Activated CD4-positive, alpha-beta T cell treated with anti-CD3 and anti-CD28 coated beads for 36 hours (primary cell): ENCODE measurements at regions not wholly inside any gene's neighbourhood (a gene's known extent, or its start where the extent isn't known, plus 50 kb on each side); places are given as distances from the start of the nearest gene placed in this dataset.

Experiments
- ATAC-seq: fragments of 200-7000 bp; cut with Tn5 transposase; one replicate; pipeline ENCODE4 v1.10.0; 2021; ENCODE audit warnings: mild to moderate bottlenecking, moderate library complexity
- CTCF ChIA-PET: fragments of 350-600 bp; sonication (Branson Sonifier 250); formaldehyde crosslinking; loops from one replicate; lab custom pipeline; 2021; ENCODE audit warnings: antibody characterized with exemption; lab: Charles Lee
- POLR2A ChIA-PET: fragments of 350-600 bp; sonication (Branson Sonifier 250); formaldehyde crosslinking; loops from one replicate; lab custom pipeline; 2021; ENCODE audit warnings: antibody characterized with exemption, inconsistent platforms; lab: Charles Lee
- DNase-seq: peaks from one replicate; pipeline ENCODE4 v3.0.0-alpha.2; 2020
- H3K27ac Mint-ChIP-seq: one replicate; pipeline ENCODE4 v1.8.0; 2021; ENCODE audit warnings: mixed read lengths
- H3K27me3 Mint-ChIP-seq: one replicate; pipeline ENCODE4 v1.8.0; 2021; ENCODE audit warnings: mixed read lengths
- H3K36me3 Mint-ChIP-seq: one replicate; pipeline ENCODE4 v1.8.0; 2021; ENCODE audit warnings: low read depth, mixed read lengths
- H3K4me1 Mint-ChIP-seq: one replicate; pipeline ENCODE4 v1.8.0; 2021; ENCODE audit warnings: mixed read lengths
- H3K4me3 Mint-ChIP-seq: one replicate; pipeline ENCODE4 v1.8.0; 2021; ENCODE audit warnings: mild to moderate bottlenecking, moderate library complexity, mixed read lengths
- H3K9me3 Mint-ChIP-seq: one replicate; pipeline ENCODE4 v1.8.0; 2021; ENCODE audit warnings: low read depth, mixed read lengths
- intact Hi-C, 2 experiments: fragments of 100-400 bp; cut with DNase I in 1 of 2; cut with micrococcal nuclease in 1 of 2; formaldehyde crosslinking; loops; one replicate each; pipeline versions ENCODE4 v1.14.2 to v1.15.1; 2022 to 2024; cut with DNase I, micrococcal nuclease

DNA sequence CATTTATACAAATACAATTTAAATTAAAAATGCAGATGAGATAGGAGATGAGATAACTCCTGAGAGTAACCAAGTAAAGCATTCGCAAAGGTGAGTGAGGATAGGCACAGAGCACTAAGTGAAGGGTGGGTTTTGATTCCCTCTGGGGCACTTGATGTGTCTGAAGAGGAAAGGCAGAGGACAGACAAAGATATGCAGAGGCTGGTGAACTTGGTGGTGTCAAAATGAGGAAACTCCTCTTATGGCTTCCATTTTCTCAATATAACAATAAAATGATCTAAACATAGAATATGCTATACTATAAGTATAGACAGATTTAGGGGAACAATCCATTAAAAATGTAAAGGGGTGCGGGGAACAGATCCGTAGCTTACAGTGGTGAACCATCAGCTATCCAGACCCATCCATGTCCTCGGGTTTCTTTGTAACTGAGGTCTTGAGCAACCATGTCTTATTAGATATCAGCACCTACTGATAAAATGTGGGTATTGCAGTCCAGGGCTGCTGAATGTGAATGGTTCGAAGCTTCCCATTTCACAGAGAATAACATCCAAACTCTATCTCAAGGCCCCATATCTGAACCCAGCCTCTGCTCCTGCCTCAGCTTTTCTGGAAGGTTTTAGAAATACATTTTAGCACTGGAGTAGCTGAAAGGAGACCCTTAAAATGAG, 73.9 kb upstream of the SLC10A2 start:
- ChIA-PET POLR2A (no interaction called here), CTCF (interaction anchor here (0.6 to 1.1 kb wide), 4 partner anchors 11 to 229 kb away, joined by 3 to 5 read pairs (median 4); no protein-coding TSS in a partner anchor)
- intact Hi-C loops: loop anchor here (2.0 kb wide), 1 partner anchor 223 kb away; no protein-coding TSS in a partner anchor
- DNase-seq (no peak), ATAC-seq (no peak)
- no peak overlapping the region for H3K4me3 Mint-ChIP-seq
- H3K36me3 Mint-ChIP-seq: no peaks in the 10 kb centered on the region
- H3K27ac Mint-ChIP-seq: no peak overlapping the region
- H3K4me1 Mint-ChIP-seq: no peaks in the 10 kb centered on the region
- no peaks in the 10 kb centered on the region for H3K9me3 Mint-ChIP-seq
- H3K27me3 Mint-ChIP-seq: peaks cover 2% of the 10 kb centered on the region

DNA sequence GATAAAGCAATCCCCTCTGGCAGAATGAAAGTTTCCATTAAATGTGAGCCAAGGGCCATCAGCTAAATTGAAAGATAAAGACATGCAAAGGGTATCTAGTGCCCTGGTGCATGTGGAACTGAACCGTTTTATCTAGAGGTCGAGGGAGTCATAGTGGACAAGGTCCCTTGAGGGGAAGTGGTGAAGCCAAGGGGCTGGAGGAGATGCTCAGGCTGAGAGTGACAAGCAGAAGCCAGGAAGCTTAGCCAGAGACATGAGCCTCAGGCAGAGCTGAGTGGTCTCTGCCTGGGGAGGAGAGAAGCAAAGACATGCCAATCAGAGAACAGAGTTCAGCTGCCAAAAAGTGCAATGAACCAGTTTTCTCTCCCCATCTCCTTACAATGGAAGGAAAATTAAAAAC, 68.1 kb upstream of the SLC10A2 start:
- CTCF ChIA-PET: interaction anchor here (0.8 kb wide), 1 partner anchor 39 kb away, joined by 3 read pairs; no protein-coding TSS in a partner anchor
- H3K27me3 Mint-ChIP-seq: peaks cover 2% of the 10 kb centered on the region
- H3K4me3 Mint-ChIP-seq: no peak overlapping the region
- intact Hi-C loops: no loop called here
- ATAC-seq (no peak), DNase-seq (no peak)
- no peaks in the 10 kb centered on the region for H3K36me3 Mint-ChIP-seq
- POLR2A ChIA-PET: no interaction called here
- no peak overlapping the region for H3K27ac Mint-ChIP-seq
- no peaks in the 10 kb centered on the region for H3K9me3 Mint-ChIP-seq
- no peaks in the 10 kb centered on the region for H3K4me1 Mint-ChIP-seq

DNA sequence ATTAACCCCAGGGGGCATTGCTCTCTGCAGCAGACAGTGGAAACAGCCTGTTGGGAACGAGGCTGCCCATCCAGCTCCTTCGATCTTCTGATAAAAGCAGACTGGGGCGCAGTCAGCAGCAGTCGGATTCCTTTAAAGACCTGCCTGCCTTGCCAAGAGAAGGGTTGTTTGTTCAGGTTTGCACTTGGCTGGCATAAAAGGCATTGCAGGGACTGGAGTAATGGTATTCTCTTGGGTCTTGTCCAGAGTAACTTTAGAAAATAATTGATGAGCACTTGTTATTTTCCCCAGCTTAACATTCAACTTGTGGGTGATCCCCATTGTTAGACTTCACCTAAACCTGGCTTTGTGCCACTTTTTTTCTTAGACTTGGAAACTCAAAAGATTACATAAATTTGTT, 67.3 kb upstream of the SLC10A2 start:
- Mint-ChIP-seq H3K27ac (no peak overlapping the region), H3K4me3 (no peak overlapping the region), H3K36me3 (no peaks in the 10 kb centered on the region), H3K9me3 (no peaks in the 10 kb centered on the region), H3K27me3 (peaks cover 2% of the 10 kb centered on the region), H3K4me1 (no peaks in the 10 kb centered on the region)
- intact Hi-C loops: no loop called here
- DNase-seq (no peak), ATAC-seq (no peak)
- POLR2A ChIA-PET: no interaction called here
- CTCF ChIA-PET: no interaction called here

DNA sequence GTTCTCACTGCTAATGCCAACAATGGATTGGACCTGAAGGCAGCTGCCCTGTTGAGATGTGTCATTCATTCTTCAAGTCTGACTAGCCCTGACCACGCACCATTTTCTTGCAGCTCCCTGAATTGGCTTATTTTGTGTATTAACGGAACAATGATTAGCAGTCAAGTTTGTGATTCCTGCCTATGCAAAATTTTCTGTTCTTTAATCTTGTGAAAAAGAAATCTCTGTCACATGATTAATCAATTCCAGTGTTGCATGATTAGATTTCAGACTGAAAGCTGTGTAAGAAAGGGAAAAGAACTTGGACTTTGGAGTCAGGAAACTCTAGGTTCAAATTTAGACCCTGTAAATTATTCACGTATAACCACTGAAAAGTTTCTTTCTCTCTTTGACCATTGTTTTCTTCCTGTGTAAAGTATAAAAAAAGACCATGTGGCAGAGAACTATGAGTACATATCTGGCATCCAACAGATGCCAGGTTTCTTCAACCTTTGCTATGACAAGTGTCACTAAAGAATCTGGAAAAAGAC, 64.5 kb upstream of the SLC10A2 start:
- DNase-seq (no peak), ATAC-seq (no peak)
- CTCF ChIA-PET: no interaction called here
- Mint-ChIP-seq H3K4me1 (no peaks in the 10 kb centered on the region), H3K27me3 (no peaks in the 10 kb centered on the region), H3K4me3 (no peak overlapping the region), H3K9me3 (no peaks in the 10 kb centered on the region), H3K36me3 (no peaks in the 10 kb centered on the region), H3K27ac (no peak overlapping the region)
- intact Hi-C loops: no loop called here
- POLR2A ChIA-PET: no interaction called here

DNA sequence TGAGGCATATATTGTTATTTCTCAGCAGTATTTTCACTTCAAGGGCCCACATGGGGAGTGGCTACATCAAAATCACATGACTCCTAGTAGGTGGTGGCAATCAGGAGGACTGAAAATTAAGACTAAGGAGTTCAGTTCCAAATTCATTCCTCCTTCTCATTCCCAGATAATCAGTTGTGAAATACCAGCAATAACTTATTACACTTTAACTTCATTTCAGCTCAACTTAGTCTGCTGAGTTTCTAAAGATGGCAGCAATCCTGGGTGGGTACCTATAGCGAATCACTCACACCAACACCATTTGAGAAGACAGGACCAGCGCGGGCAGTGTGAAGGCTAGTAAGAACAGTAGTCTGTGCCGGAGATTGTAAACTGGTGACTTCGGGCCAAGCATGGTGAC, 63.9 kb upstream of the SLC10A2 start:
- ATAC-seq (no peak), DNase-seq (no peak)
- no peaks in the 10 kb centered on the region for H3K9me3 Mint-ChIP-seq
- no peaks in the 10 kb centered on the region for H3K4me1 Mint-ChIP-seq
- no peaks in the 10 kb centered on the region for H3K36me3 Mint-ChIP-seq
- intact Hi-C loops: no loop called here
- POLR2A ChIA-PET: no interaction called here
- H3K27me3 Mint-ChIP-seq: no peaks in the 10 kb centered on the region
- H3K27ac Mint-ChIP-seq: no peak overlapping the region
- H3K4me3 Mint-ChIP-seq: no peak overlapping the region
- CTCF ChIA-PET: no interaction called here
